ENCODE measurements at regions not wholly inside any gene's neighbourhood (a gene's known extent, or its start where the extent isn't known, plus 50 kb on each side); places are given as distances from the start of the nearest gene placed in this dataset.
"Not testable (repeated sequence)": the region's sequence is repeated elsewhere in the genome, so short reads cannot be mapped to it uniquely, and the experiment has no call there.

DNA sequence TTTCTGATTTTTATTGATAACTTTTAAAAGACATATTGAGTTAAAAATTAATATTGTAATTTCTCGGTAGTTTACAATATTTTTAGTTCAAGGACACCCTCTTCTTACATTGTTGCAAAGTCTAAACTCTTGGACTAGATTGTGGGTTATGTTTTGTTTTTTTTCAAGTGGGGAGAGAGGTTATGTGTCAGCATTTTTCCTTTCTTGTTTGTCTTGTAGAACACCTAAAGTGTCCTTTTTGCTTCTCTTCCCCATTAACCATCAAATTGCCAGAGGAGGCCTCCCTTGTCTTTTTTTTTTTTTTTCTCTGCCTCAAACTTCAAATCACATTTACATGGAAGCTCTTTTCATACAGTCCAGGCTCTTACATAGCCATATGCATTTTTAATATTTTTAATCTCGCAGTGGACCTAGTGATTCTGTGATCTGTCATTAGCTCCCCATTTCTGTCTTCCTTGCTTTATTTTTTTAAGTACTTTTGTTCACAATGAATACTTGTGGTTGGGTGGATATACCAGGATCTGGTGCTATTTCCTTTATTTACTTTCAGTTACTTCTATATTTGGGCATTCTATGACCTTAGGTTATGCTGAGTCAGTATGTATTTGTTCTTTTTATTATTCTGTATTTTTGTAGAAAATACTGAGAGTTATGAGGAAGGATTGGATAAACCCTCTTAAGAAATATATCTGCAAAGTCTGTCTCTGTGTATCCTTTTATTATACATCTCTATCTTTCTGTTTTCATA lies 2280.6 kb upstream of the ACO1 start:
- DNase-seq, result no peak

DNA sequence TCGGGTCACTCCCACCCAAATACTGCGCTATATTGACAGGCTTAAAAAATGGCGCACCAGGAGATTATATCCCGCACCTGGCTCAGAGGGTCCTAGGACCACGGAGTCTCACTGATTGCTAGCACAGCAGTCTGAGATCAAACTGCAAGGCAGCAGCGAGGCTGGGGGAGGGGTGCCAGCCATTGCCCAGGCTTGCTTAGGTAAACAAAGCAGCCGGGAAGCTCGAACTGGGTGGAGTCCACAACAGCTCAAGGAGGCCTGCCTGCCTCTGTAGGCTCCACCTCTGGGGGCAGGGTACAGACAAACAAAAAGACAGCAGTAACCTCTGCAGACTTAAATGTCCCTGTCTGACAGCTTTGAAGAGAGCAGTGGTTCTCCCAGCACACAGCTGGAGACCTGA lies 2277.3 kb upstream of the ACO1 start:
- not testable (repeated sequence) for DNase-seq

DNA sequence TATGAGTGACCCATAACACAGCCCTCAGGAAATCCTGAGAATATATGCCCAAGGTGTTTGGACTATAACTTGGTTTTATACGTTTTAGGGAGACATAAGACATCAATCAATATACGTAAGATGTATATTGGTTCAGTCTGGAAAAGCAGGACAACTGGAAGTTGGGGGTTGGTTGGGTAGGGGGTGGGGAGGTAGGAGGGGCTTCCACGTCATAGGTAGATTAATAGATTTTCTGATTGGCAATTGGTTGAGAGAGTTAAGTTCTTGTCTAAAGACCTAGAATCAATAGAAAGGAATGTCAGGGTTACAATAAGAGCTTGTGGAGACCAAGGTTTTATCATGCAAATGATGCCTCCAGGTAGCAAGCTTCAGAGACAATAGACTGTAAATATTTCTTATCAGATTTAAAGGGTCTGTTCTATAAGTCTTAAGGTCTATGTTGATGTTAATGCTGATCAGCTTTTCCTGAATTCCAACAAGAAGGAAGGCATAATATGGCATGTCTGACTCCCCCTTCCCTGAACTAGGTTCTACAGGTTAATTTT lies 2267.7 kb upstream of the ACO1 start:
- no peak for DNase-seq

DNA sequence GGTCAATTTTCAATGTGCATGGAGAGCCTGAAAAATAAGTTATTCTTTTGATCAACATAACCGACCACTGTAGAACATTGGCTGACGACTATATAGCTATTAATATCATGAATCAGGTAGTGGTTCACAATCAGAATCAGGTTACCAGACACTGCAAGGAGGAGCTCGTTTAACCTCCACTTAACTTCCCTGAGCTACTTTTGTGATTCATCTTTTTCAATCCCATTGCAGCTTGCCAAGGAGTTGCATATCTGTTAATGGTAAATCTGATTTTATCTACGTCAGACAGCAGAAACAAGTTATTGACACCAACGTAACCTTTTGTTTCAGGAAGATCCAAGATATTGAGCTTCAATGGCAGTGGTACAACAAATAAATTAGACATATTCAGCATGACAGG lies 2263.8 kb upstream of the ACO1 start:
- DNase-seq, result no peak

DNA sequence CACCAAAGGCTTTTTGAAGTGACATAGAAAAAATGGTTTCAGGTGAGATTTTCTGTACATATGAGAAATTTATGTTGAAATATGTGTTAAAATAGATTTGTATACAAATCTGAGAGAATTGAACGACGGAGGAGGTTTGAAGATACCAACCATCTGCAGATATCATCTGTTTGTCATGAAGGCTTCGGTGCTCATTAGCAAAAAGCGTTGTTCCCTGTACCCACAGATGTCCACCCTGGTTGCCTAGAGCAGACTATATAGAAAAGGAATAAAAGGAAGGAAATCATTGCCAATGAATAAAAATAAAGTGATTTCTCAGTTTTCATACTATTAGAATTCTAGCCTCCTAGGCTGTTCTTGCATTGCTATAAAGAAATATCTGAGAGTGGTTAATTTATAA lies 2262.8 kb upstream of the ACO1 start:
- no peak for DNase-seq

DNA sequence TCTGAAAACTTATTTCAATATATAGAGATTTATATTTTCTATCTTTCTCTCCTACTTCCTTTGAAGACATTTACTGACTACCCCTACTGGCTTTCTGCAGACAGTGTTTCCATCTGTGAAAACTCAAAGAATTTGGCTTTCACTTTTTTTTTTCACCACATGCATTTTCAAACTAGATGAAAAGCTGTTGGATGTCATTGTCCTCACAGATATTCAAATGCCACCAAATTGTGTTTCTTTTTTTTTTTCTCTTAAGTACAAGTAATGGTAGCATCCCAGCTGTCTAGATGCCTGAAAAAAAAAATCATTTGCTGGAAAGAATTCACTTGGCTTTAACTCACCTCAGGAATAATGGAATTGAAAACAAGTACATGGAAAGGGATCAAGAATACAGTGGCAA lies 2258.6 kb upstream of the ACO1 start:
- no peak for DNase-seq

DNA sequence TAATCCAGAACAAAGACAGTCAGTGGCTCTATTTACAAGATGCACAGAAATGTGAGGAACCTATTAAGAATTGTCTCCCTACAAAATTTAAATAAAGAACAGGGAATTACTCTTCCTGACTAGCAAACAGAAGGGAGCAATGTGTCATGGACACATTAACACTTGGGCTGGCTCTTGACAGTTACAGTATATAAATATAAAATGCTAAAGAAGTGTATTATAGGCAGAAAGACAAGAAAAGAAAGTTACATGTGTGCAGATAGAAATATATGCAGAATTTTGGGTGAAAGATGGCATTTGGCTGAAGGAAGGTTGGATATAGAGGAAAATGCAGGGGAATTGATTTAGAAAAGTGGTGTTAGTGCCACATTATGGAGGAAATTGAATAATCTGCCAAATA lies 2257.1 kb upstream of the ACO1 start:
- no peak for DNase-seq

DNA sequence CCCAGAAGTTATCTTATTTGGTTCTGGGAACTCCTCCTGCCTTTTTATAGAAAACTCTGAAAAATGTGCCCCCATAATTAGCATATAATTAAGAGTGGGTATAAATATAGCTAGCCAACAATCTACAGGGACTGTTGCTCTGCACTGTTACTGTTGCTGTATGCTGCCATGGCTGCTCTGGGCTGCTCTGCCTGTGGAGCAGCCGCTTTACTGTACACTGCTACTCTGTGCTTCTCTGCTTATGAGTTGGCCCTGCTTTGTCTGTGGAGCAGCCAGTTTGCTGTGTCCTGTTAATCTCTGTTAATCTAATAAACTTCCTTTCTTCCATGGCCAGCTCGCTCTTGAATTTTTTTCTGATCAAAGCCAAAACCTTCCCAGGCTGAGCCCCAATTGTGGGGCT lies 2244.0 kb upstream of the ACO1 start:
- no peak for DNase-seq

DNA sequence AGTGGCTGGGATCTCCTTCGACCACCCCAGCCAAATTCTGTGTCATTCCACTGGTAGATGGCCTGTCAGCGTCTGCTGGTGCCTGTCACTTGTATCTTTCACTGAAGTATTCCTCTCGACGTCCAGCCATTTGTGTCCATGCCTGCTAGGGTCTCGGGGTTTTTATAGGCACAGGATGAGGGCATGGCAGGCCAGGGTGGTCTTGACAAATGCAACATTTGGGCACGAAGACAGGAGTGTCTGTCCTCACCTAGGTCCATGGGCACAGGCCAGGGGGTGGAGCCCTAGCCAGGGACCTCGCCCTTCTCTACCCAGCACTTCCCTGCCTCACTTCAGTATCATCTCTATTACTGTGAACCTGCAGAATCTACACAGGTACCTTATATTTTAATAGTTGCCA lies 2223.9 kb upstream of the ACO1 start:
- DNase-seq, result no peak

DNA sequence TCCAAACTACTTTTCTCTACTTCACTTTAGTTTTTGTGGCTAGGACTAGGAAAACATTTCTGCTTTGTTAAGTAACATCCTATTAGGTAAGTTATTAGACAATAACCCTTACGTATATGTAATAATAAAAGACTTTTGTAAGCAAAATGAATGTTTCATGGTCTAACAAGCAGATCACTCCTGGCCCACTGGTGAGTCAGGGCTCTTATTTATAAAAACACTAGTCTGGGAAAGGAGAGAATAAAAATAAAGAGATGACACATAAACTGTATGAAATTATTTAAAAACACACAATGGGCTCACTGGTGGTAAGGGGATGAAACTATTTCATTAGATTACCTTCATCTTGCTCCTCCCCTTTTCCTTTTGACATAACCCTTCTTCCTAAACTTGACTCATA lies 2212.2 kb upstream of the ACO1 start:
- no peak for DNase-seq

DNA sequence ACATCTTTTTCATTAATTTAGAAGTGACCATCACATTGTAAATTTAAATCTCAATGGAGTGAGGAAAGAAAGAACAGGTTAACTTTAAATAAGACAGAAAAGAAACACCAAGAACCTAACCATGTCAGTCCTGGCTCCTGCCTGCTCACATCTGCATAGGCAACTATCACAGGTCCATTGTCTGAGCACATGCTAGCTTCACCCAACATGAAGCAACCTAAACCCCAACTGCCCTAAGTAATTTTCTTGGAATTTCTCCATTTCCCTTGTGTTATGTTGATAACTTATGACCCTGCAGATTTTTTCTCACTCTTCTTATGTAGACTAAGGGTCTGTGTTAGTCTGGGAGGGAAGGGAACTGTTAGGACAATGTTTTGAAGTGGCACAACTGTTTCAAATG lies 2205.8 kb upstream of the ACO1 start:
- no peak for DNase-seq

DNA sequence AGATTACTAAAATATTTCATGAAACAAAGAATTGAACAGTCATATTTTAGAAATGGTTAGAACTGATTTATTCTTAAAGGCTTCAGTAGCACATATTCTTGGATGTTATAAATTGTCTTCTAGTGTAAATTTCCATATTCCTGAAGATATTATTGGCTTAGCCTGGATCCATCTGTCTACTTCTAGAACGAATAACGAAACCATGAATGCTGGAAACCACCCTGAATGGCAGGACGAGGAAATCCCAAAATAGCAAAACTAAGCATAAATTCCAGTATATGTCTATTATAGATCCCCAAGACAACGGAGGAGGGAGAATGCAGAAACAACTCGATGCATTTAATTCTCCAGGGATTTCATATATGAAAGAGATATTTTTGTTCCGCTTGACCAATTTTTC lies 2191.0 kb upstream of the ACO1 start:
- DNase-seq, result no peak

DNA sequence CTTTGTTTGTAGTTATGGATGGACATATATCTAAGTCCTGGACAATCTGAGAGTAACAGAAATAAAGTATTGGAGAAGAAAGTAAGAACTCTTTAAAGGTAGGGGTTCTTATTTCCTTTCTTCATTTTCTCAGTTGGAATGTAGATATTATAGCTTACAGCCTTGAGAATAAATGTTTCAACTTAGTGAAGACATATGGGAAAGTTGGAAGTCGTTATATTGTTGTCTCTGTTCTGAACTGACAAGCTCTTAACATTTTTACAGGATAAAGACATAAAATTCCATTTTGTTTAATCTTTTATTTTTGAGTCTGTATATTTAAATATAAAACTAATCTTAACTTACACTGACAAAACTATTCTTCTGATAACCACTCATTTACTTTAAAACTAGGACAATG lies 2187.5 kb upstream of the ACO1 start:
- DNase-seq, result no peak

DNA sequence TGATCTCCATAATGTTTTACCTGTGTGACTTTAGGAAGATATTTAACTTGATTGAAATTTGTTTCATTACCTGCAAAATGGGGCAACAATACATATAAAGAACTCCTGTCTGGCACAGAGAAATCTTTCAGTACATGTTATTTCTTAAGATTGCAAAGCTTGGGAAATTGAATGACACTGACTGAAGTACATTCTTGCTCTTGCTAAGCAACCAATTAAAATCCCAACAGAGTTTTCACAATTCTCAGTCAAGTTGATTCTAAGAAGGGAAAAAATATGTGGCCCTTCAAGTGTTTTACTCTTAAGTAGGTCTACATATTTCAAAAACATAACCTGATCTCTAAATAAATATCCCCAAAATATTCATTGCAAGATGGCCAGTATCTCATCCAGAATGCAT lies 2187.0 kb upstream of the ACO1 start:
- no peak for DNase-seq

DNA sequence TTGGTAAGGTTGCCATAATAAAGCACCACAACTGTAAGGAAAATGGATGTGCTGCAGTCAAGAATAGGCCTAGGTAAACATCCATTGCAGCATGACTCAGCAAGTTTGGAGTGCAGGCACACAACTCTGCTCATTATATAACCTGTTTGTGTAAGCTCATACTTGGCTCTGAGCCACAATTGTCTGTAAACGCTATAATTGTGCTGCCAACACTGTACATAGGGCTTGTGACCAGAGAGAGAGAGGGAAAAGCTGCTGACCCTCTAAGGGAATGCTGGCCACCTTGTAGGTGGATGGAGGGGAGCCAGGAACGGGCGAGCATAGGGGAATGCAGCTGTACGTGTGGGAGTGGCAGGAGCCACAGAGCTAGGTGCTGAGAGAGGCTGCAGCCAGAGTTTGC lies 2186.5 kb upstream of the ACO1 start:
- peak; percentile 22 for DNase-seq

DNA sequence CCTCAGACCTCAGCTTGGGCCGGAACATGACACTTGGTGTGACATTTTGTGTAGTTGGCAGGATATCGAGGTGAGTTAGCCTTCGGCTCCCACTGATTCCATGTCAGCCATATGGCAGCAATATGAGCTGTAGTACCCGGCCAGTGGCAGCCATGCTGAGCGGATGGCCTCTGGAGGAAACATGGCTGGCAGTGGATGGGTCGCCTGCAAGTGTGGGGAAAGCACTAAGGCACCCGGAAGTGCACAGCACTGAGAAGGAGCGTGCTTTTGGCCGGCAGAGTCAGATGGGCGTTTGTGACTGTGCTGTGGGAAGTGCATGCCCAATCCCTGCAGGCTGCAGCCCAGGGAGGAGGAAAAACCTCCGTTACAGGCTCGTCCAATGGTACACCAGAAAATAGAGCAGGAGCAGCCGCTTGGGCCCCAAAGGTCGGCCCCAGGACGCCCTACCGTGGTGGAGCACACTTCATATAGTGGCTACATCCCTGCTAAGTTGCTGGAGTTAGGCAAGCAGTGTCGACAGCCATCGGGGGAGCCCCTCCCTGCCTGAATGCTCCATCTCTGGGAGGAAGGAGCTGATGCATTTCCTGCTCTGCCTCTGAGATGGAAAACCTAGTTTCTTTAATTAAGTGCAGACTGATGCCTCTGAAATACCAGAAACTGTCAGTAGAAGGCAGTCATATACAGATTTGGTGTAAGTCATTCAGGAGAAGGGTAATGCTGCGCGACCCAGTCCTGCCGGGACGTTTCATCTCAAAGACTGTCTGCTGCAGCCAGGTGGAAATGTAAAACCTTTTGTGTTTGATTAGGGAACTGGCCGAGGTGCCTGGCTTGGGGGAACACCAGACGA lies 2185.8 kb upstream of the ACO1 start:
- no peak for DNase-seq

DNA sequence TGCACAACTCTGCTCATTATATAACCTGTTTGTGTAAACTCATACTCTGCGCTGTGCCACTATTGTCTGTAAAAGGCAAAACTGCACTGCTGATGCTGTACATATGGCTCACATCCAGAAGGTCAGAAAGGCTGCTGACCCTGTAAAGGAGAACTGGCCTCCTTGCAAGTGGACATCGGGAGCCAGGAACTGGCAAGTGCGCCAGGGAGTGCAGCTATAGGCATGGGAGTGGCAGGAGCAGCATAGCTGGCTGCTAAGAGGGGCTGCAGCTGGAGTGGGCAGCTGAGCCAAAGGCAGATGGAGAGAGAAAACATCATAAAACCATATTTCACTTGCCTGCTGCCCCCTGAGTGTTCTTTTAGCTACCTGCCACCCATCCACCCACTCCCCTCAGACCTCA lies 2183.4 kb upstream of the ACO1 start:
- no peak for DNase-seq

DNA sequence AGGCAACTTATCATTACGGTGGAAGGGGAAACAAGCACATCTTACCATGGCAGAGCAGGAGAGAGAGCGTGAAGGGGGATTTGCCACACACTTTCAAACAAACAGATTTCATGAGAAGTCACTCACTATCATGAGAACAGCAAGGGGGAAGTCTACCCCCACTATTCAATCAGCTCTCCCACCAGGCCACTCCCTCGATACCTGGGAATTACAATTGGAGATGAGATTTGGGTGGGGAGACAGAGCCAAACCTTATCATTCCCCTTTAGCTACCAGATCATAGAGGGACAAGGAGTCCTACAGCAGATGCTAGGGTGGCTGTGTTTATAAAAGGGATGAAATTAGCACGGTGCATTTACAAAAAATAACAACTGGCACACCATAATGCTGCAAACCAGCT lies 2149.4 kb upstream of the ACO1 start:
- no peak for DNase-seq

DNA sequence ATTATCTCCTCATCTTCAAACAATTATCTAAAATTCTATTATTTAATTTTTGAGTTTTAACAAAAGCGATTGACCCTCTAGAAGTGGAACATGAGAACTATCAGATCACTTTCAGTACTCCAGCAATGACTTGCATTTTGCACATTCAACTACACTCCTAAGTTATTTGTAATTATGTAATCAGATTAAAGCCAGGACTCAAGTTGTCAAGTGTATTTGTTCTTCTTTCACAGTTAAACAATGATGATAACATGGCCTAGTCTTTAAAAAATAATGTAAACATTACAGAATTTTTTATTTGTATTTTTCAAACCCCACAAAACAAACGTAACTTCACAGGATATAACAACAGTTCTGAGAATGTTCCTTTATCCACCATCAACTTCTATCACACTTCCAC lies 2148.9 kb upstream of the ACO1 start:
- DNase-seq, result no peak

DNA sequence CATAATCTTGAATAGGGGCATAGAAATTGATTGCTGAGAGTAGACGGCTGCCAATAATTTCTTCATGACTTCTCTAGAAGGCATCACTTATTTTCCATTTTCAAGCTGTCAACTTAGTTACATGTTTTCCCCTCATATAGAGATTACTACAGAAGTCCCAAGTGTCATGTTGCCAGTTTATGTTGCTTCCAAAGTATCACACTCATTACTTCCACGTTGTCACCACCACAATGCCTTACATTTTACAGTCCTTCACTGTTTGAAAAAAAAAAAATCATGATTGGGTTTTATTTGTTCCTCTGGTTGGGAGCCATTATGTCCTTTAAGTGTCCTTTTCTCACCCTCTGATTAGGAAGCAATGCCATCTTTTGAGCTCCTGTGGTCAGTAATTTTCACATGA lies 2144.6 kb upstream of the ACO1 start:
- no peak for DNase-seq

DNA sequence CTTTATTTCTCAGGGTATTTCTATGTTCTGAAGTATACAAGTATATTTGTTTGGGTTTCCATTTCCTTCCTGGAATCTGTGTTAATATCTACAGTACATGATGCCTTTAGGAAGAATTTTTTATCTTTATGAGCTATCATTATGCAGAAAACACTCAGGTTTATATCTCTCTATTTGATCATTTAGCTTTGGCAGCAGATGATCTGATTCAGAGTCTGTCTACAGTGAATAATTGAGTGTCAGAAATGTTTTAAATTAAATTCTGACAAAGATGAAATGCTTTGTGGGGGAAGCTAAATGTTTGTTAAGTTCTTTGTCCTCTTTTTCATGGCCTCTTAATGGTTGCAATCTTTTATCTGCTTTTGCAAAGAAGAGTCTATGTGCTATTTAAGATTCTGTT lies 2141.0 kb upstream of the ACO1 start:
- DNase-seq, result no peak

DNA sequence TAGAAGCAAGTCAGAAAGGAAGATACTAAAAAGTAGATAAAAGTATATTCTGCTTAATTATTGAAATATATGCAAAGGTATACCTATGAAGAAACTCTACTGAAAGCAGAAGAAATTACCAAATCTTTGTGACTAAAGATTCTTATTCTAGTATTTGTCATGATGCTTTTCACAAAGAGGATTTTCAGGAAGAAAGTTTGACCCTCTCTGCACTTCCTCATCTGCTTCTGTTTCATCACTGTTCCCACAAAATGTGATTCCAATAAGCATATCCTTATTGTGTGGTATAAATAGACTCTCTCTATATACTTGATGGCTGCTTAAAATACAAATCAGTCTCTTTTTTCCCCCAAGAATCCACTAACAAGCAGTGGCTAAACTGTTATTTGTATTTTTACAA lies 2139.6 kb upstream of the ACO1 start:
- no peak for DNase-seq

DNA sequence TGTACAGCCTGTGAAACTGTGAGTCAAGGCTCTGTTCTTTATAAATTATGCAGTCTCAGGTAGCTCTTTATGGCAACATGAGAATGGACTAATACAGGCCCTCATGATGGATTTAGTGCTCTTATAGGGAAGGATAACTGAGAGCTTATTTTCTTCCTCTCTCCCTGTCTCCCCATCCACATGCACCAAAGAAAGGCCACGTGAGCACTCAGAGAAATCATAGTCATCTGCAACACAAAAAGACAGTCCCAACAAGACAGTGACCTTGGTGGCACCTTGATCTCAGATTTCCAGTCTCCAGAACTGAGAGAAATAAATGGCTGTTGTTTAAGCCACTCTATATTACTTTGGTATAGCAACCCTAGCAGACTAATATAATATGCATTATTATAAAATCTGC lies 2133.6 kb upstream of the ACO1 start:
- DNase-seq, result no peak

DNA sequence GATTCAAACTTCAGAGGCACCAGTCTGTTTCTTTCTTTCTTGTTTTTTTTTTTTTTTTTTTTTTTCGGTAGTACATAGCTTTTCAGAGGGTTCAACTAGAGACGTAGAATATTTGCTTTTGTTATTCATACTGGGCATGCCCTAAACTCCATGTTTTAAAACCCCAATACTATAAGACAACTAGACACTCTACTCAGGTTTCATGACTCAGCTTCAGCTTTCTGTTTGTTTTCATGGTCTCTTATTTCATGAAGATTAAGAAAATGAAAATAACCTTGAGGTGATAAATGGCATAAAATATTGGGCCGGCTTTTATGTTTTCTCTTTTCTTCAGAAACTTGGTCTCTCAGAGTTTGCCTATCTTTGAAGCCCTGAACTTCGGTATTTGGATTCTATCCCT lies 2126.3 kb upstream of the ACO1 start:
- no peak for DNase-seq

All from NCI-H1105 (cell line).